Gastroesophageal sphincter (tissue), 4 donors: ENCODE measurements at regions not wholly inside any gene's neighbourhood (a gene's known extent, or its start where the extent isn't known, plus 50 kb on each side); places are given as distances from the start of the nearest gene placed in this dataset.

Experiments used
- ATAC-seq: fragments of 150-250 bp; one replicate; pipeline ENCODE4 v1.9.1; 2016; ENCODE audit warnings: mild to moderate bottlenecking, moderate library complexity
- H3K27ac ChIP-seq, 4 donors: fragments of 200-600 bp; sonication (generic) in 3 of 4; 1 replicate in 3 of 4; 2 replicates in 1 of 4; pipeline ENCODE4 v1.5.1; 2016 to 2019
- H3K27me3 ChIP-seq: fragments of 200-600 bp; sonication (generic); one replicate; pipeline ENCODE4 v1.5.1; 2019
- H3K36me3 ChIP-seq, 2 donors: fragments of 200-600 bp; sonication (generic); one replicate each; pipeline ENCODE4 v1.5.1; 2019; ENCODE audit warnings: control low read depth in 1 of 2
- H3K4me1 ChIP-seq, 3 donors: fragments of 200-600 bp; sonication (generic); 1 replicate in 2 of 3; 2 replicates in 1 of 3; pipeline ENCODE4 v1.5.1; 2016 to 2019; ENCODE audit warnings: control low read depth in 2 of 3
- H3K4me3 ChIP-seq, 2 donors: fragments of 200-600 bp; sonication (generic); one replicate each; pipeline ENCODE4 v1.5.1; 2019; ENCODE audit warnings: mild to moderate bottlenecking in 1 of 2, moderate library complexity in 1 of 2
- H3K9me3 ChIP-seq, 3 donors: fragments of 200-600 bp; sonication (generic); one replicate each; pipeline ENCODE4 v1.5.1; 2017 to 2019; ENCODE audit warnings: control low read depth in 2 of 3
- CTCF ChIP-seq, 4 experiments: fragments of 200-600 bp in 2 of 4; fragments of 450-650 bp in 2 of 4; sonication (generic) in 1 of 4; IDR thresholded peaks; one replicate each; pipeline ENCODE4 v1.5.1; 2017 to 2019; ENCODE audit warnings: antibody characterized with exemption in 4 of 4, mild to moderate bottlenecking in 2 of 4, moderate library complexity in 2 of 4
- EP300 ChIP-seq: sonication (generic); formaldehyde crosslinking; IDR thresholded peaks from one replicate; pipeline ENCODE4 v1.6.1; 2017; ENCODE audit warnings: antibody characterized with exemption, mild to moderate bottlenecking
- POLR2A ChIP-seq, 2 donors: fragments of 450-650 bp; IDR thresholded peaks; one replicate each; pipeline ENCODE4 v1.6.1; 2017; ENCODE audit warnings: antibody characterized with exemption in 2 of 2, mild to moderate bottlenecking in 2 of 2, moderate library complexity in 1 of 2
- POLR2AphosphoS5 ChIP-seq: sonication (generic); formaldehyde crosslinking; IDR thresholded peaks from one replicate; pipeline ENCODE4 v1.6.1; 2017; ENCODE audit warnings: antibody characterized with exemption
- WGBS, 2 donors: methylation state at CpG; one replicate each; pipeline ENCODE4 v1.1.5; 2018; ENCODE audit warnings: low coverage in 1 of 2; 5-methylcytosine and 5-hydroxymethylcytosine counted together

GRCh38 chr5:155080721-155081120 is 67.2 kb downstream of the KIF4B start:
- TF ChIP-seq CTCF (IDR thresholded peaks at IDR 0.05) (no peak), POLR2A (IDR thresholded peaks at IDR 0.05) (no peak), EP300 (no peak), POLR2AphosphoS5 (no peak)
- no peak for ATAC-seq
- no peak overlapping the region for H3K4me3 ChIP-seq
- no peaks in the 10 kb centered on the region for H3K36me3 ChIP-seq
- no peaks in the 10 kb centered on the region for H3K4me1 ChIP-seq
- no peaks in the 10 kb centered on the region for H3K9me3 ChIP-seq
- H3K27ac ChIP-seq: no peak overlapping the region
- peaks cover 6% of the 10 kb centered on the region for H3K27me3 ChIP-seq
- 63 to 72% methylated on average over 3 of the region's 3 CpGs for WGBS, 2 donors

GRCh38 chr5:155081618-155082017 is 68.1 kb downstream of the KIF4B start:
- Histone ChIP-seq H3K27me3 (peaks cover 6% of the 10 kb centered on the region), H3K27ac (no peak overlapping the region), H3K4me3 (no peak overlapping the region), H3K9me3 (no peaks in the 10 kb centered on the region), H3K4me1 (no peaks in the 10 kb centered on the region), H3K36me3 (no peaks in the 10 kb centered on the region)
- WGBS, 2 donors: 74 to 93% methylated on average over 3 of the region's 3 CpGs
- TF ChIP-seq CTCF (IDR thresholded peaks at IDR 0.05): no peak
- no peak for TF ChIP-seq EP300
- TF ChIP-seq POLR2AphosphoS5: no peak
- TF ChIP-seq POLR2A (IDR thresholded peaks at IDR 0.05): no peak
- no peak for ATAC-seq

- H3K4me1 ChIP-seq: no peaks in the 10 kb centered on the region
- TF ChIP-seq EP300 (no peak), POLR2A (IDR thresholded peaks at IDR 0.05) (no peak), CTCF (IDR thresholded peaks at IDR 0.05) (no peak), POLR2AphosphoS5 (no peak)
- WGBS, 2 donors: 66 to 80% methylated on average over 3 to 4 of the region's 4 CpGs
- no peak overlapping the region for H3K4me3 ChIP-seq
- no peaks in the 10 kb centered on the region for H3K36me3 ChIP-seq
- no peak overlapping the region for H3K27ac ChIP-seq
- ATAC-seq: no peak
- peaks cover 5% of the 10 kb centered on the region for H3K27me3 ChIP-seq
- no peaks in the 10 kb centered on the region for H3K9me3 ChIP-seq
These were observed 68.8 kb downstream of the KIF4B start for GRCh38 chr5:155082401-155082800.

GRCh38 chr5:155085282-155085989 is 71.9 kb downstream of the KIF4B start:
- Histone ChIP-seq H3K4me3 (no peak overlapping the region), H3K27ac (no peak overlapping the region), H3K4me1 (peaks cover 0 to 3% (median 0%) of the 10 kb centered on the region in 3 donors), H3K27me3 (no peaks in the 10 kb centered on the region), H3K9me3 (no peaks in the 10 kb centered on the region), H3K36me3 (no peaks in the 10 kb centered on the region)
- no peak for TF ChIP-seq POLR2AphosphoS5
- no peak for TF ChIP-seq EP300
- no peak for ATAC-seq
- WGBS, 2 donors: 58 to 79% methylated on average over 4 of the region's 4 CpGs

- WGBS, 2 donors: 60 to 86% methylated on average over 1 of the region's 4 CpGs
- Histone ChIP-seq H3K27ac (no peak overlapping the region), H3K9me3 (no peaks in the 10 kb centered on the region), H3K4me3 (no peak overlapping the region), H3K27me3 (no peaks in the 10 kb centered on the region), H3K4me1 (peaks cover 0 to 15% (median 2%) of the 10 kb centered on the region in 3 donors), H3K36me3 (no peaks in the 10 kb centered on the region)
- TF ChIP-seq EP300 (no peak), POLR2A (IDR thresholded peaks at IDR 0.05) (no peak), CTCF (IDR thresholded peaks at IDR 0.05) (no peak), POLR2AphosphoS5 (no peak)
- ATAC-seq: no peak
These were observed 73.5 kb downstream of the KIF4B start for GRCh38 chr5:155087036-155087435.
